ENCODE measurements at regions not wholly inside any gene's neighbourhood (a gene's known extent, or its start where the extent isn't known, plus 50 kb on each side); places are given as distances from the start of the nearest gene placed in this dataset.

DNA sequence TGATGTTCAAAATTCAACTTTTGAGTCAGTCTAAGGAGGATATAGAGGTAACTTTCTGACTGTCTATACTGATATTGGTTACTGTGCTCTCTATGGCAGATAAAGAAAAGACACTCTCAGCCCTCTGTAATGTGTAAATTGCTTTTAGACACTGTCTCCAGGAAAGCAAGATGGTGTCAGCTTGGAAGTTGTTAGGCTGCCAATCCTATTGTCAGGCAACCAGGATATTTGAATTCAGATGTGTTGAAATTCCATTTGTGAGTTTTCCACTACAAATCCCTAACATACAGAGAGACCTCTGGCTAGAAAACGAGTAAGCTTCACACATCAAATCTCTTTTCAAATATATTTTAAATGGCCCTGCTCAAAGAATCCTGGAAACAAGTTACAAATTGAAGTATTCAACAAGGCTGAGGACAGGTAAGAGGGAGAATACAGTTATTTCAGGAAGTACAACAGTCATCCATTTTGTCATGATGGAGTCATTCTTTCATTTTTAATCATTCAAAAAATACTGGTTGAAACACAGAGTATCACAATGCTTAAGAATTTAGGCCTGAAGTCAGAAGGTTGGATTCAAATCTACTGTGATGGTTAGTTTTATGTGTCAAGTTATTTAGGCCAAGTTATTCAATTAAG, 312.0 kb downstream of the OLFM4 start:
- Histone ChIP-seq H3K4me2 (ENCODE audit: insufficient read depth, insufficient read length, low read length) (no peak overlapping the region), H3K18ac (ENCODE audit: insufficient read length, low read depth, low read length) (no peak overlapping the region), H3K4ac (ENCODE audit: low read depth, low read length) (no peak overlapping the region), H4K91ac (ENCODE audit: insufficient read length, low read depth, low read length) (no peak overlapping the region), H4K5ac (ENCODE audit: insufficient read length, low read depth, low read length) (no peak overlapping the region), H3K56ac (ENCODE audit: insufficient read length, low read depth, low read length) (no peak overlapping the region), H3K9ac (ENCODE audit: extremely low read depth, insufficient read length, low read length) (no peak overlapping the region), H4K8ac (replicated peaks; ENCODE audit: insufficient read length, low read depth, low read length) (no peak overlapping the region), H2BK20ac (ENCODE audit: low read depth, low read length, poor library complexity, severe bottlenecking) (no peak overlapping the region), H3K79me1 (ENCODE audit: insufficient read depth, low read depth, low read length, poor library complexity, severe bottlenecking) (no peaks in the 10 kb centered on the region), H3K79me2 (ENCODE audit: insufficient read depth, low read length) (no peaks in the 10 kb centered on the region), H3K4me1 (ENCODE audit: insufficient read depth, low read length) (peaks cover 7% of the 10 kb centered on the region), H2BK120ac (ENCODE audit: low read depth, low read length, poor library complexity, severe bottlenecking) (no peak overlapping the region), H3K14ac (ENCODE audit: insufficient read depth, low read length) (no peak overlapping the region), H3K23me2 (ENCODE audit: insufficient read length, low read depth, low read length, poor library complexity, severe bottlenecking) (no peaks in the 10 kb centered on the region), H2AFZ (ENCODE audit: low read length) (no peak overlapping the region), H3K9me3 (ENCODE audit: control insufficient read depth, low read depth, low read length) (no peaks in the 10 kb centered on the region), H3K27ac (ENCODE audit: insufficient read length, low read depth, low read length) (no peak overlapping the region), H2BK15ac (ENCODE audit: low read depth, low read length) (no peak overlapping the region), H2BK12ac (ENCODE audit: insufficient read length, low read depth, low read length) (no peak overlapping the region), H2BK5ac (ENCODE audit: insufficient read length, low read length) (no peak overlapping the region), H2AK5ac (ENCODE audit: insufficient read length, low read length) (no peak overlapping the region), H4K20me1 (ENCODE audit: control insufficient read depth, insufficient read depth, insufficient read length) (no peaks in the 10 kb centered on the region), H3T11ph (ENCODE audit: low read length) (no peak overlapping the region), H3K27me3 (ENCODE audit: insufficient read depth, low read length) (peaks cover 20% of the 10 kb centered on the region; the same call in 1 of the 2 replicates), H3K23ac (ENCODE audit: insufficient read length, low read depth, low read length) (no peak overlapping the region)
- peaks cover 0 to 7% of the 10 kb centered on the region in 2 experiments; a peak in 2 of 5 replicates for H3K9me3 Mint-ChIP-seq
- H3K36me3 Mint-ChIP-seq (ENCODE audit: insufficient read depth in 1 of 3, low read depth in 3 of 3) = peaks cover 2 to 7% (median 2%) of the 10 kb centered on the region in 3 experiments; a peak in 3 of 7 replicates
- H3K4me3 Mint-ChIP-seq = no peak overlapping the region
- peaks cover 48 to 52% of the 10 kb centered on the region in 2 experiments for H3K4me1 Mint-ChIP-seq
- H3K27ac Mint-ChIP-seq = no peak overlapping the region
- TF ChIP-seq, protein P1, sequence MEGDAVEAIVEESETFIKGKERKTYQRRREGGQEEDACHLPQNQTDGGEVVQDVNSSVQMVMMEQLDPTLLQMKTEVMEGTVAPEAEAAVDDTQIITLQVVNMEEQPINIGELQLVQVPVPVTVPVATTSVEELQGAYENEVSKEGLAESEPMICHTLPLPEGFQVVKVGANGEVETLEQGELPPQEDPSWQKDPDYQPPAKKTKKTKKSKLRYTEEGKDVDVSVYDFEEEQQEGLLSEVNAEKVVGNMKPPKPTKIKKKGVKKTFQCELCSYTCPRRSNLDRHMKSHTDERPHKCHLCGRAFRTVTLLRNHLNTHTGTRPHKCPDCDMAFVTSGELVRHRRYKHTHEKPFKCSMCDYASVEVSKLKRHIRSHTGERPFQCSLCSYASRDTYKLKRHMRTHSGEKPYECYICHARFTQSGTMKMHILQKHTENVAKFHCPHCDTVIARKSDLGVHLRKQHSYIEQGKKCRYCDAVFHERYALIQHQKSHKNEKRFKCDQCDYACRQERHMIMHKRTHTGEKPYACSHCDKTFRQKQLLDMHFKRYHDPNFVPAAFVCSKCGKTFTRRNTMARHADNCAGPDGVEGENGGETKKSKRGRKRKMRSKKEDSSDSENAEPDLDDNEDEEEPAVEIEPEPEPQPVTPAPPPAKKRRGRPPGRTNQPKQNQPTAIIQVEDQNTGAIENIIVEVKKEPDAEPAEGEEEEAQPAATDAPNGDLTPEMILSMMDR (conservative IDR thresholded peaks at IDR 0.05) = no peak
- DNase-seq = no peak
- no CpG with 5 or more reads among the region's 1 CpG for WGBS (ENCODE audit: extremely low coverage, insufficient read length, low lambda C conversion rate)
- H3K27me3 Mint-ChIP-seq (ENCODE audit: low read depth) = peaks cover 50% of the 10 kb centered on the region

All from H9 (cell line).